Aorta (tissue), 5 donors: ENCODE measurements at regions not wholly inside any gene's neighbourhood (a gene's known extent, or its start where the extent isn't known, plus 50 kb on each side); places are given as distances from the start of the nearest gene placed in this dataset.

Experiments used
- ATAC-seq: fragments of 200-7000 bp; cut with Tn5 transposase; one replicate; pipeline ENCODE4 v1.9.1; 2022; ENCODE audit warnings: moderate library complexity; ENCODE audit not compliant: low FRiP score
- DNase-seq, 2 donors: peaks; one replicate each; pipeline ENCODE4 v3.0.0-alpha.2; 2020
- H3K27ac ChIP-seq, 2 donors: one replicate each; pipeline ENCODE4 v1.5.1; 2013; ENCODE audit warnings: low read length in 2 of 2, mild to moderate bottlenecking in 2 of 2, moderate library complexity in 2 of 2, control low read depth in 1 of 2, inconsistent platforms in 1 of 2, low read depth in 1 of 2
- H3K27me3 ChIP-seq, 2 donors: one replicate each; pipeline ENCODE4 v1.6.1; 2013; ENCODE audit warnings: control low read depth in 1 of 2, low read length in 1 of 2, mild to moderate bottlenecking in 1 of 2, moderate library complexity in 1 of 2; ENCODE audit not compliant: insufficient read depth in 2 of 2, control insufficient read depth in 1 of 2
- H3K36me3 ChIP-seq, 2 donors: one replicate each; pipeline ENCODE4 v1.6.1; 2013; ENCODE audit warnings: control low read depth in 1 of 2, low read length in 1 of 2, mild to moderate bottlenecking in 1 of 2; ENCODE audit not compliant: insufficient read depth in 2 of 2, control insufficient read depth in 1 of 2
- H3K4me1 ChIP-seq, 2 donors: one replicate each; pipeline ENCODE4 v1.6.1; 2013; ENCODE audit warnings: low read length in 2 of 2, control low read depth in 1 of 2, mild to moderate bottlenecking in 1 of 2, moderate library complexity in 1 of 2; ENCODE audit not compliant: insufficient read depth in 2 of 2, control insufficient read depth in 1 of 2
- H3K4me3 ChIP-seq, 2 donors: one replicate each; pipeline ENCODE4 v1.5.1; 2013; ENCODE audit warnings: low read length in 2 of 2, control low read depth in 1 of 2, mild to moderate bottlenecking in 1 of 2
- H3K9me3 ChIP-seq: one replicate; pipeline ENCODE4 v1.6.1; 2013; ENCODE audit warnings: mild to moderate bottlenecking, low read length; ENCODE audit not compliant: control insufficient read depth
- WGBS, 2 donors: extraction: QIAGEN DNeasy Blood & Tissue Kit; methylation state at CpG; one replicate each; pipeline ENCODE4 v1.1.7; 2013; 5-methylcytosine and 5-hydroxymethylcytosine counted together
- intact Hi-C, 2 donors: fragments of 100-400 bp; cut with DNase I; formaldehyde crosslinking; loops; one replicate each; pipeline versions ENCODE4 v1.14.2 to v1.15.0; 2022
- donor health status: healthy with polysubstance abuse.
- donor health status: Bipolar disorder and iron deficiency.
- donor health status: DM: no; HTN: no; CAD: no.
- donor health status: DM: no; HTN: no; CAD: no.
- donor health status: DM: yes; HTN: yes; CAD: no.

DNA sequence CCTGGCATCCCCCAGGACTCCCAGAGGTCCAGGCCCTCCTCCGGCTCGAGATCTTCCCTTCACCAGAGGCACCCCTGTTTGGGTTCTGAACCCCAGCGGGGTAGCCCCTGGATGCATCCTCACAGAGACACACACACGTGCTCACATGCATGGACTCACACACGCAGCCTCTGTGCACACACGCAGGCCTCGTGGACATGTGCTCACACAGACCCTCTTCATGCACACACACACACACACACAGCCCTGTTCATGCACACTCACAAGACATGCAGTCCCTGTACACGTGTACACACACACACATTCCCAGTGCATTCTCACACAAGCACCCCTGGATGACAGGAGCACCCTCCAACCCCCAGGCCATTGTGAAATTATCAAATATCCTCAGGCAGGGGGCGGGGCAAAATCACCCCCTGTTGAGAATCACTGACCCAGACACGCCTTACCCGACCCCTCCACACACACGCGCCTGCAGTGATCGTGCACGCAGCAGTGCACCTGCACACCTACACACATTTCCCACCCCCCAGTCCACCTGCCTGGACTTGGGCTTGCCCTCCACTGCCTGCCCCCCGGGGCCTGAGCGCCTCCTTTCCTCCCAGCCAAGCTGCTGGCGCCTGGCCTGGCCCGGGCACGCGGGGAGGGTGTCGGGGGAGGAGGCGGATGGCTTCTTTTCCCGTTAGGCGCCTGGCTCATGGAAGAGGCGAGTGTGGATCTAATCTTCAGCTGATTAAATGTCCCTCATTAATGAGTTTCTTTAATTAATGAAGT, 62.6 kb downstream of the ENGASE start:
- WGBS, 2 donors = 55 to 56% methylated on average over 26 of the region's 26 CpGs
- Histone ChIP-seq H3K4me1 (no peaks in the 10 kb centered on the region), H3K4me3 (no peak overlapping the region), H3K27me3 (no peaks in the 10 kb centered on the region), H3K36me3 (no peaks in the 10 kb centered on the region), H3K27ac (no peak overlapping the region), H3K9me3 (no peaks in the 10 kb centered on the region)
- no peak for ATAC-seq
- DNase-seq = no peak
- intact Hi-C loops = no loop called here

DNA sequence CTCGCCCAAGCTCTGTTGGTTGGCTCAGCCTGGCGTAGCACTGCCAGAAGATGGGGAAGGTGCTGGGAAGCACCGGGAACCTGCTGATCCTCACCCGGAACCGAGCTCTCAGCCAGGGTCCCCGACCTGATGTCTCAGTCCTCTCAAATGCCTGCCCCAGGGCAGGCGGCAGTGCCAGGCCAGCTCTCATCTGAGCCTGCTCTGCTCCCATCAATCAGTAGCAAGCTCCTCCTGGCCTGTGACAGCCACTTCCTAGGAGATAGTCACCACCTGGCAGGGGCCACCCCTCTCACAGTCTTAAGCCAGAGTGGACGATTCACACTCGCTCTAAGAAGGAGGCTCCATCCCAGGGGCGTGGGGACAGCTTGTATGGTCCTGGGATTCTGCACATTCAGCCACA, 62.0 kb downstream of the ENGASE start:
- H3K27ac ChIP-seq = no peak overlapping the region
- no peaks in the 10 kb centered on the region for H3K36me3 ChIP-seq
- DNase-seq (no peak), ATAC-seq (no peak)
- H3K9me3 ChIP-seq = no peaks in the 10 kb centered on the region
- H3K4me3 ChIP-seq = no peak overlapping the region
- H3K27me3 ChIP-seq = no peaks in the 10 kb centered on the region
- WGBS, 2 donors = 72 to 73% methylated on average over 10 of the region's 10 CpGs
- no peaks in the 10 kb centered on the region for H3K4me1 ChIP-seq
- intact Hi-C loops = no loop called here
